NK-92 treated with Interleukin-12 subunit alpha and Interleukin-12 subunit beta, amount 100 ng/mL, for 24 hours (cell line): ENCODE measurements at regions not wholly inside any gene's neighbourhood (a gene's known extent, or its start where the extent isn't known, plus 50 kb on each side); places are given as distances from the start of the nearest gene placed in this dataset.

Experiments
- DNase-seq: peaks from one replicate; lab custom pipeline; 2025; lab: John Stamatoyannopoulos, UW

- DNase-seq: no peak
Measured at GRCh38 chr13:105519771-105520170, 1015.7 kb downstream of the EFNB2 start.

GRCh38 chr13:105518086-105518485, 1017.4 kb downstream of the EFNB2 start:
- no peak for DNase-seq

GRCh38 chr13:105514401-105514800, 1021.1 kb downstream of the EFNB2 start:
- DNase-seq: no peak

GRCh38 chr13:105513448-105513847, 1022.0 kb downstream of the EFNB2 start:
- DNase-seq: no peak

- DNase-seq: no peak
Measured at GRCh38 chr13:105509981-105510762, 1025.3 kb downstream of the EFNB2 start.

- no peak for DNase-seq
Measured at GRCh38 chr13:105506463-105506862, 1029.0 kb downstream of the EFNB2 start.

- no peak for DNase-seq
Measured at GRCh38 chr13:105502193-105502592, 1033.3 kb downstream of the EFNB2 start.

GRCh38 chr13:105497597-105497996, 1037.9 kb downstream of the EFNB2 start:
- DNase-seq: no peak

GRCh38 chr13:105492216-105492615, 1043.2 kb downstream of the EFNB2 start:
- DNase-seq: no peak

GRCh38 chr13:105491345-105491744, 1044.1 kb downstream of the EFNB2 start:
- DNase-seq: no peak

- DNase-seq: no peak
Measured at GRCh38 chr13:105485081-105485480, 1050.4 kb downstream of the EFNB2 start.

- DNase-seq: no peak
Measured at GRCh38 chr13:105474983-105475610, 1060.4 kb downstream of the EFNB2 start.

GRCh38 chr13:105471673-105472072, 1063.8 kb downstream of the EFNB2 start:
- DNase-seq: no peak

- no peak for DNase-seq
Measured at GRCh38 chr13:105466376-105466775, 1069.1 kb downstream of the EFNB2 start.

GRCh38 chr13:105465745-105466144, 1069.7 kb downstream of the EFNB2 start, which contains the start of gene DAOA:
Gene DAOA (plus strand): TSS chr13:105466045.
- no peak for DNase-seq

GRCh38 chr13:105465251-105465650, 1070.2 kb downstream of the EFNB2 start:
- no peak for DNase-seq

GRCh38 chr13:105464249-105464648, 1071.2 kb downstream of the EFNB2 start:
- no peak for DNase-seq

GRCh38 chr13:105463011-105463501, 1072.4 kb downstream of the EFNB2 start:
- DNase-seq: no peak

- DNase-seq: no peak
Measured at GRCh38 chr13:105462098-105462497, 1073.4 kb downstream of the EFNB2 start.

- DNase-seq: no peak
Measured at GRCh38 chr13:105452895-105453294, 1082.6 kb downstream of the EFNB2 start.

GRCh38 chr13:105450784-105451183, 1084.7 kb downstream of the EFNB2 start:
- no peak for DNase-seq

- DNase-seq: no peak
Measured at GRCh38 chr13:105448811-105449210, 1086.7 kb downstream of the EFNB2 start.

- no peak for DNase-seq
Measured at GRCh38 chr13:105446197-105446596, 1089.3 kb downstream of the EFNB2 start.
